ENCODE measurements at regions not wholly inside any gene's neighbourhood (a gene's known extent, or its start where the extent isn't known, plus 50 kb on each side); places are given as distances from the start of the nearest gene placed in this dataset.

- TF ChIP-seq, protein P1, sequence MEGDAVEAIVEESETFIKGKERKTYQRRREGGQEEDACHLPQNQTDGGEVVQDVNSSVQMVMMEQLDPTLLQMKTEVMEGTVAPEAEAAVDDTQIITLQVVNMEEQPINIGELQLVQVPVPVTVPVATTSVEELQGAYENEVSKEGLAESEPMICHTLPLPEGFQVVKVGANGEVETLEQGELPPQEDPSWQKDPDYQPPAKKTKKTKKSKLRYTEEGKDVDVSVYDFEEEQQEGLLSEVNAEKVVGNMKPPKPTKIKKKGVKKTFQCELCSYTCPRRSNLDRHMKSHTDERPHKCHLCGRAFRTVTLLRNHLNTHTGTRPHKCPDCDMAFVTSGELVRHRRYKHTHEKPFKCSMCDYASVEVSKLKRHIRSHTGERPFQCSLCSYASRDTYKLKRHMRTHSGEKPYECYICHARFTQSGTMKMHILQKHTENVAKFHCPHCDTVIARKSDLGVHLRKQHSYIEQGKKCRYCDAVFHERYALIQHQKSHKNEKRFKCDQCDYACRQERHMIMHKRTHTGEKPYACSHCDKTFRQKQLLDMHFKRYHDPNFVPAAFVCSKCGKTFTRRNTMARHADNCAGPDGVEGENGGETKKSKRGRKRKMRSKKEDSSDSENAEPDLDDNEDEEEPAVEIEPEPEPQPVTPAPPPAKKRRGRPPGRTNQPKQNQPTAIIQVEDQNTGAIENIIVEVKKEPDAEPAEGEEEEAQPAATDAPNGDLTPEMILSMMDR (conservative IDR thresholded peaks at IDR 0.05; ENCODE audit: low read length), result no peak
- TF ChIP-seq EZH2phosphoT487 (IDR thresholded peaks at IDR 0.05; ENCODE audit: borderline replicate concordance, low read depth, low read length), result no peak
Measured at GRCh38 chr11:81253244-81253643, 1480.4 kb downstream of the FAM181B start.
